ENCODE measurements at regions not wholly inside any gene's neighbourhood (a gene's known extent, or its start where the extent isn't known, plus 50 kb on each side); places are given as distances from the start of the nearest gene placed in this dataset.

- H3K27ac ChIP-seq: no peak overlapping the region
- no peak for TF ChIP-seq POLR2AphosphoS5 (IDR thresholded peaks at IDR 0.05)
- no peak for TF ChIP-seq POLR2A (IDR thresholded peaks at IDR 0.05)
- TF ChIP-seq EP300 (IDR thresholded peaks at IDR 0.05): no peak
- TF ChIP-seq CTCF (IDR thresholded peaks at IDR 0.05): no peak
- 90 to 91% methylated on average over 12 of the region's 12 CpGs for WGBS, 2 donors
- H3K4me1 ChIP-seq: no peaks in the 10 kb centered on the region
- H3K9me3 ChIP-seq: no peaks in the 10 kb centered on the region
- H3K4me3 ChIP-seq: no peak overlapping the region
- intact Hi-C loops (cut with DNase I): no loop called here
- peaks cover 0 to 2% (median 0%) of the 10 kb centered on the region in 3 donors for H3K27me3 ChIP-seq
- DNase-seq: no peak
- no peaks in the 10 kb centered on the region for H3K36me3 ChIP-seq
Measured at GRCh38 chr16:13402601-13403000, 501.2 kb downstream of the SHISA9 start.

GRCh38 chr16:13403326-13403725 lies 501.9 kb downstream of the SHISA9 start:
- DNase-seq: no peak
- Histone ChIP-seq H3K4me1 (no peaks in the 10 kb centered on the region), H3K27ac (no peak overlapping the region), H3K9me3 (no peaks in the 10 kb centered on the region), H3K36me3 (no peaks in the 10 kb centered on the region), H3K4me3 (no peak overlapping the region), H3K27me3 (peaks cover 0 to 2% (median 0%) of the 10 kb centered on the region in 3 donors)
- TF ChIP-seq POLR2AphosphoS5 (IDR thresholded peaks at IDR 0.05): no peak
- intact Hi-C loops (cut with DNase I): no loop called here

- no peak for DNase-seq
Measured at GRCh38 chr16:13414154-13414553, 505.8 kb upstream of the ERCC4 start.

GRCh38 chr16:13419589-13419988 lies 500.4 kb upstream of the ERCC4 start:
- DNase-seq: no peak
- TF ChIP-seq POLR2AphosphoS5 (IDR thresholded peaks at IDR 0.05): no peak
- no peak for TF ChIP-seq CTCF (IDR thresholded peaks at IDR 0.05)
- TF ChIP-seq EP300 (IDR thresholded peaks at IDR 0.05): no peak
- no peak for TF ChIP-seq POLR2A (IDR thresholded peaks at IDR 0.05)
- Histone ChIP-seq H3K27me3 (no peaks in the 10 kb centered on the region), H3K36me3 (no peaks in the 10 kb centered on the region), H3K9me3 (no peaks in the 10 kb centered on the region), H3K27ac (no peak overlapping the region), H3K4me1 (no peaks in the 10 kb centered on the region), H3K4me3 (no peak overlapping the region)
- intact Hi-C loops (cut with DNase I): no loop called here
- WGBS, 2 donors: 83% methylated on average over 2 of the region's 2 CpGs

More at GRCh38 chr16:13414154-13414553, 505.8 kb upstream of the ERCC4 start:
- no peak overlapping the region for H3K27ac ChIP-seq
- intact Hi-C loops (cut with DNase I): no loop called here
- H3K4me1 ChIP-seq: no peaks in the 10 kb centered on the region
- H3K27me3 ChIP-seq: no peaks in the 10 kb centered on the region
- no peak overlapping the region for H3K4me3 ChIP-seq
- H3K36me3 ChIP-seq: no peaks in the 10 kb centered on the region
- H3K9me3 ChIP-seq: no peaks in the 10 kb centered on the region
- TF ChIP-seq POLR2A (IDR thresholded peaks at IDR 0.05) (no peak), CTCF (IDR thresholded peaks at IDR 0.05) (no peak), POLR2AphosphoS5 (IDR thresholded peaks at IDR 0.05) (no peak), EP300 (IDR thresholded peaks at IDR 0.05) (no peak)

- WGBS, 2 donors: 51 to 73% methylated on average over 3 of the region's 3 CpGs
- peaks cover 0 to 1% (median 0%) of the 10 kb centered on the region in 4 donors for H3K9me3 ChIP-seq
- no peak overlapping the region for H3K27ac ChIP-seq
- intact Hi-C loops (cut with DNase I): no loop called here
- no peaks in the 10 kb centered on the region for H3K4me1 ChIP-seq
- no peak overlapping the region for H3K4me3 ChIP-seq
- DNase-seq: no peak
- H3K27me3 ChIP-seq: no peaks in the 10 kb centered on the region
- no peaks in the 10 kb centered on the region for H3K36me3 ChIP-seq
- TF ChIP-seq EP300 (IDR thresholded peaks at IDR 0.05): no peak
- TF ChIP-seq POLR2AphosphoS5 (IDR thresholded peaks at IDR 0.05): no peak
- no peak for TF ChIP-seq CTCF (IDR thresholded peaks at IDR 0.05)
- TF ChIP-seq POLR2A (IDR thresholded peaks at IDR 0.05): no peak
Measured at GRCh38 chr16:13421726-13422125, 498.2 kb upstream of the ERCC4 start.

Measured in sigmoid colon (tissue), 6 donors.